B cell (primary cell): ENCODE measurements at regions not wholly inside any gene's neighbourhood (a gene's known extent, or its start where the extent isn't known, plus 50 kb on each side); places are given as distances from the start of the nearest gene placed in this dataset.

Experiments
- ATAC-seq: fragments of 200-7000 bp; cut with Tn5 transposase; one replicate; pipeline ENCODE4 v1.10.0; 2021; ENCODE audit warnings: low read depth, mild to moderate bottlenecking, moderate number of reproducible peaks, moderate library complexity
- CTCF ChIA-PET: fragments of 350-600 bp; sonication (Branson Sonifier 250); formaldehyde crosslinking; loops from one replicate; lab custom pipeline; 2021; ENCODE audit warnings: antibody characterized with exemption, inconsistent platforms; lab: Charles Lee
- POLR2A ChIA-PET: fragments of 350-600 bp; sonication (Branson Sonifier 250); formaldehyde crosslinking; loops from one replicate; lab custom pipeline; 2021; ENCODE audit warnings: antibody characterized with exemption; lab: Charles Lee
- DNase-seq: peaks from one replicate; pipeline ENCODE4 v3.0.0; 2013
- H2AFZ ChIP-seq: 2 replicates; pipeline ENCODE4 v1.6.1; 2012; ENCODE audit warnings: mild to moderate bottlenecking, low read depth, low read length; ENCODE audit not compliant: insufficient read depth, poor library complexity, severe bottlenecking
- H3K27ac ChIP-seq, 2 donors: 1 replicate in 1 of 2; 2 replicates in 1 of 2; pipeline ENCODE4 v1.5.1; 2012 to 2013; ENCODE audit warnings: low read length in 2 of 2, mild to moderate bottlenecking in 2 of 2, moderate library complexity in 1 of 2
- H3K27me3 ChIP-seq, 4 experiments: fragments of 200-600 bp in 1 of 4; sonication (generic) in 1 of 4; replicated peaks in 1 of 4; 1 replicate in 2 of 4; 2 replicates in 2 of 4; pipeline versions ENCODE4 v1.6.1 to v1.7.0; 2013 to 2016; ENCODE audit warnings: low read length in 3 of 4, mild to moderate bottlenecking in 2 of 4, mixed read lengths in 1 of 4, moderate library complexity in 1 of 4; ENCODE audit not compliant: insufficient read depth in 4 of 4, control insufficient read depth in 3 of 4; ENCODE audit errors: control extremely low read depth in 1 of 4
- H3K36me3 ChIP-seq, 2 experiments: replicated peaks in 1 of 2; 1 replicate in 1 of 2; 2 replicates in 1 of 2; pipeline versions ENCODE4 v1.6.1 to v1.7.1; 2013; ENCODE audit warnings: low read length in 1 of 2; ENCODE audit not compliant: insufficient read depth in 2 of 2, control insufficient read depth in 1 of 2; ENCODE audit errors: control extremely low read depth in 1 of 2, extremely low read depth in 1 of 2
- H3K4me1 ChIP-seq, 2 donors: fragments of 200-600 bp in 1 of 2; sonication (generic) in 1 of 2; 1 replicate in 1 of 2; 2 replicates in 1 of 2; pipeline versions ENCODE4 v1.5.1 to v1.6.1; 2013 to 2017; ENCODE audit warnings: low read length in 2 of 2; ENCODE audit not compliant: control insufficient read depth in 2 of 2, insufficient read depth in 2 of 2
- H3K4me2 ChIP-seq: replicated peaks from 2 replicates; pipeline ENCODE3; 2012; ENCODE audit warnings: mild to moderate bottlenecking, low read depth, low read length; ENCODE audit not compliant: poor library complexity, severe bottlenecking
- H3K4me3 ChIP-seq, 5 experiments: fragments of 200-600 bp in 1 of 5; sonication (generic) in 1 of 5; 1 replicate in 3 of 5; 2 replicates in 2 of 5; pipeline versions ENCODE4 v1.5.1 to v1.7.0; 2011 to 2016; ENCODE audit warnings: low read length in 4 of 5, mild to moderate bottlenecking in 4 of 5, low read depth in 2 of 5, control low read depth in 1 of 5, moderate library complexity in 1 of 5; ENCODE audit not compliant: insufficient read depth in 1 of 5; ENCODE audit errors: control extremely low read depth in 1 of 5, extremely low read depth in 1 of 5
- H3K79me2 ChIP-seq: fragments of 200-600 bp; sonication (generic); one replicate; pipeline ENCODE4 v1.6.0; 2016; ENCODE audit warnings: low read length; ENCODE audit not compliant: control insufficient read depth, insufficient read depth
- H3K9ac ChIP-seq: fragments of 200-600 bp; sonication (generic); 2 replicates; pipeline ENCODE4 v1.6.1; 2017; ENCODE audit warnings: mild to moderate bottlenecking, low read length, moderate library complexity
- H3K9me3 ChIP-seq, 3 donors: one replicate each; pipeline versions ENCODE4 v1.6.1 to v1.7.1; 2013; ENCODE audit warnings: low read length in 2 of 3; ENCODE audit not compliant: control insufficient read depth in 2 of 3, insufficient read depth in 1 of 3; ENCODE audit errors: control extremely low read depth in 1 of 3
- H4K20me1 ChIP-seq: 2 replicates; pipeline ENCODE4 v1.6.0; 2012; ENCODE audit warnings: mild to moderate bottlenecking, low read length; ENCODE audit not compliant: insufficient read depth, control insufficient read depth, poor library complexity, severe bottlenecking
- H3K27ac Mint-ChIP-seq: one replicate; pipeline ENCODE4 v1.8.0; 2021; ENCODE audit warnings: mixed read lengths
- H3K27me3 Mint-ChIP-seq: one replicate; pipeline ENCODE4 v1.8.0; 2021; ENCODE audit warnings: mixed read lengths
- H3K4me1 Mint-ChIP-seq: one replicate; pipeline ENCODE4 v1.8.0; 2021; ENCODE audit warnings: mixed read lengths
- H3K4me3 Mint-ChIP-seq: one replicate; pipeline ENCODE4 v1.8.0; 2021; ENCODE audit warnings: mixed read lengths
- H3K9me3 Mint-ChIP-seq: one replicate; pipeline ENCODE4 v1.8.0; 2022; ENCODE audit warnings: mixed read lengths; ENCODE audit not compliant: insufficient read depth
- EZH2 ChIP-seq: IDR thresholded peaks from 2 replicates; pipeline ENCODE4 v1.6.1; 2012; ENCODE audit warnings: borderline replicate concordance, low read depth, mild to moderate bottlenecking, moderate library complexity, low read length; ENCODE audit not compliant: insufficient read depth, poor library complexity, severe bottlenecking
- WGBS: methylation state at CpG from one replicate; pipeline ENCODE4 v1.1.5; 2013; ENCODE audit warnings: missing lambda C conversion rate; ENCODE audit not compliant: insufficient coverage; 5-methylcytosine and 5-hydroxymethylcytosine counted together
- intact Hi-C: fragments of 100-400 bp; cut with micrococcal nuclease; formaldehyde crosslinking; loops from one replicate; pipeline ENCODE4 v1.10.0; 2022
- TF ChIP-seq, protein P1 (sequence below): fragments of 200-600 bp; IDR thresholded peaks from one replicate; pipeline ENCODE4 v1.8.0; 2022; ENCODE audit warnings: antibody characterized with exemption, mild to moderate bottlenecking

DNA sequence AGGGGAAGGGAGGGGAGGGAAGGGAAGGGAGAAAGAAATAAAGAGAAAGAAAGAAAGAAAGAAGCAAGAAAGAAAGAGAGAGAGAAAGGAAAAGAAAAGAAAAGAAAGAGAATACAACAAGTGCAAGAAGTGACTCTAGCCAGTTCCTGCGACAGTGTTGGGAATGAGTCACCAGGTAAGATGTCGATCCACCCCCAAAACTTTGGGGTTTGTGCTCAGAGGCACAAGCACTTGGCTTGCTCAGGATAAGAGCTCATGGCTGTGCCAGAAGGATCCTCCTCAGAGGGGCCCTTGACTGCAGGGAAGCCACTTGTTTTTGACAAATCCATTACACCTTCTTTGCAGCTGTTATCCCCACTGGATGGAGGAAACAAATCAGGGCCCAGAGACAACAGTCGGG, 137.7 kb downstream of the TMEM132E start:
- Mint-ChIP-seq H3K4me3 (no peak overlapping the region), H3K9me3 (no peaks in the 10 kb centered on the region), H3K27ac (no peak overlapping the region), H3K27me3 (peaks cover 19% of the 10 kb centered on the region), H3K4me1 (no peaks in the 10 kb centered on the region)
- no peak for ATAC-seq
- Histone ChIP-seq H3K9me3 (no peaks in the 10 kb centered on the region), H3K79me2 (no peaks in the 10 kb centered on the region), H2AFZ (no peak overlapping the region), H4K20me1 (no peaks in the 10 kb centered on the region), H3K4me2 (no peak overlapping the region), H3K9ac (no peak overlapping the region), H3K27ac (no peak overlapping the region), H3K4me3 (no peak overlapping the region), H3K36me3 (no peaks in the 10 kb centered on the region), H3K4me1 (no peaks in the 10 kb centered on the region), H3K27me3 (peaks cover 0 to 4% (median 0%) of the 10 kb centered on the region in 4 experiments)
- intact Hi-C loops: no loop called here
- CTCF ChIA-PET: no interaction called here
- 76% methylated on average over 3 of the region's 3 CpGs for WGBS
- DNase-seq: no peak
- TF ChIP-seq, protein P1, sequence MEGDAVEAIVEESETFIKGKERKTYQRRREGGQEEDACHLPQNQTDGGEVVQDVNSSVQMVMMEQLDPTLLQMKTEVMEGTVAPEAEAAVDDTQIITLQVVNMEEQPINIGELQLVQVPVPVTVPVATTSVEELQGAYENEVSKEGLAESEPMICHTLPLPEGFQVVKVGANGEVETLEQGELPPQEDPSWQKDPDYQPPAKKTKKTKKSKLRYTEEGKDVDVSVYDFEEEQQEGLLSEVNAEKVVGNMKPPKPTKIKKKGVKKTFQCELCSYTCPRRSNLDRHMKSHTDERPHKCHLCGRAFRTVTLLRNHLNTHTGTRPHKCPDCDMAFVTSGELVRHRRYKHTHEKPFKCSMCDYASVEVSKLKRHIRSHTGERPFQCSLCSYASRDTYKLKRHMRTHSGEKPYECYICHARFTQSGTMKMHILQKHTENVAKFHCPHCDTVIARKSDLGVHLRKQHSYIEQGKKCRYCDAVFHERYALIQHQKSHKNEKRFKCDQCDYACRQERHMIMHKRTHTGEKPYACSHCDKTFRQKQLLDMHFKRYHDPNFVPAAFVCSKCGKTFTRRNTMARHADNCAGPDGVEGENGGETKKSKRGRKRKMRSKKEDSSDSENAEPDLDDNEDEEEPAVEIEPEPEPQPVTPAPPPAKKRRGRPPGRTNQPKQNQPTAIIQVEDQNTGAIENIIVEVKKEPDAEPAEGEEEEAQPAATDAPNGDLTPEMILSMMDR: no peak
- no peak for TF ChIP-seq EZH2
- POLR2A ChIA-PET: no interaction called here

DNA sequence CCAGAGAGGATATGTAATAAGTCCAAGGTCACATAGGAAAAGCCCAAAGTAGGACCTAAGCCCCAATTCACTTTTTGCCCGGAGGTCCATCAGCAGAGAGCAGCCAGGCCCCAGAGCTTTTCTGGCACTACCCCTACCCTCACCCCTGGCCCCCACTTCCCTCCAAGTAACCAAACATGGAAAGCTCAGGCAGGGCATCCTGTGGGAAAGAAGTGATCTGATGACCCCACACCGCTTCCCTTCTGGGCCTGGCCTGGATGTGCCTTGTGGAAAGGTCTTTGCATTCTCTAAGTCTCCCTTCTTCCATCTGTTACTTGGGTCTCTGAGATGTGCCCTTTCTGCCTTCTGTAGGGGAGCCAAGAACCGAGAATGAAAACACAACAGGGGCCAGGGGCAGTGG, 136.9 kb downstream of the TMEM132E start:
- peaks cover 24% of the 10 kb centered on the region for H3K27me3 Mint-ChIP-seq
- no peaks in the 10 kb centered on the region for H3K4me1 ChIP-seq

More for the DNA sequence above, 136.9 kb downstream of the TMEM132E start:
- H3K9ac ChIP-seq: no peak overlapping the region
- H3K9me3 ChIP-seq: no peaks in the 10 kb centered on the region
- Mint-ChIP-seq H3K4me1 (no peaks in the 10 kb centered on the region), H3K4me3 (no peak overlapping the region), H3K9me3 (no peaks in the 10 kb centered on the region), H3K27ac (no peak overlapping the region)
- TF ChIP-seq, protein P1: no peak
- no peak for TF ChIP-seq EZH2
- no peak for DNase-seq
- no peak overlapping the region for H3K4me2 ChIP-seq
- H3K36me3 ChIP-seq: no peaks in the 10 kb centered on the region
- peaks cover 0 to 4% (median 0%) of the 10 kb centered on the region in 4 experiments for H3K27me3 ChIP-seq
- no peak overlapping the region for H3K27ac ChIP-seq
- intact Hi-C loops: no loop called here
- H3K79me2 ChIP-seq: no peaks in the 10 kb centered on the region
- WGBS: 94% methylated on average over 3 of the region's 3 CpGs
- no peak overlapping the region for H3K4me3 ChIP-seq
- no peak for ATAC-seq
- POLR2A ChIA-PET: no interaction called here
- H2AFZ ChIP-seq: no peak overlapping the region
- no peaks in the 10 kb centered on the region for H4K20me1 ChIP-seq
- CTCF ChIA-PET: no interaction called here
